ENCODE measurements at regions not wholly inside any gene's neighbourhood (a gene's known extent, or its start where the extent isn't known, plus 50 kb on each side); places are given as distances from the start of the nearest gene placed in this dataset.

- no peak for DNase-seq (ENCODE audit: low read depth)
Measured at GRCh38 chrX:155682834-155683233, 70.1 kb upstream of the TMLHE start.

DNA sequence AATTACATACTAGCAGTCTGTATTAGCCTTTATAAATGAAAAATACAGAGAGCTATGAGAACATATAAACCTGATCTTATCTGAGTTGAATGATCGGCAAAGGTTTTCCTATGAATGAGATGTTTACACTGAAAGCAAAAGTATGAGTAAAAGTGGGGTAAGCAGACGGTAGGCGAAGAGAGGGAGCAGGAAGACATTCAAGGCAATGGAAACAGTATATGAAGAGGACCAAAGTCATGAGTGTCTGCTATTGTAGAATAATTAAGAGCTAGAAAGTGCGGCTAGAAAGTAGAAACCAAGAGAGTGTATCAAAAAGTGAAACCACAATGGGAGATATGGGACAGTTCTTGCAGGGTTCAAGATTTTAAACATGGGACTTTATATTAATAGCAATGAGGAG is 67.0 kb upstream of the TMLHE start:
- DNase-seq (ENCODE audit: low read depth): no peak

DNA sequence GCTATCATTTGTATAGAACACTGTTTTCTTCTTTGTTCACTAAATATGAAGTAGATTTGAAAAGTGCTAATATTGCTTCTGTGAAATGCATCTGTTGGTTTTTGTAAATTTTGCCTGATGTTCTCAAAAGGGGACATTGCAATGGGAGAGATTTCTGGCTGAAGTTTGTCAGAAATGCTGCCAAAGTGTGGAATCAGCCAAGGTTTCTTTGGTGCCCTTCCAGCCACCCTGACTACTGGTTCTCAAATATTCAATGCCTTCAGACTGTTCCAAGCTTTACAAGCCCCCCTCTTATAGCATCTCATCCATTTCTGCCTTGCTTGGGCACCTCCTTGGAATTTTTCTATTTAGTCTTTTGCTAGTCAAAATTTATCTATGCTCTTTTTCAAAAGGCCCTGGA is 60.6 kb upstream of the TMLHE start:
- no peak for DNase-seq (ENCODE audit: low read depth)

DNA sequence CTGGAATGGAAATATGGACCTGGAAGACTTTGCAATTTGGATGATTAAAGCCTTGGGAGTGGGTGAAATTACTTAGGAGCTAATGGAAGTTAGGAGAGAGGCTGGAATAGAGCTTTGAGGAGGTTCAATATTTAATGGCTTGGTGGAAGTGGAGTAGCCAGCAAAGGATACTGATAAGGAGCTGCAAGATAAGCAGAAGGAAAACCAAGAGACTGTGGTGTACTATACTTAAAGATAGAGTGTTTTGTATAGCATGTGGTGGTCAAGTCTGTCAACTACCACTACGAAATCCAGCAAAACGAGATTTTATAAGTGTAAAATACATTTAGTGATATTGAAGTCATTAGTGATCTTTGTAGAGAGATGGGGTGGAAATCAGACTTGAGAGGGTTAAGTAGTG is 54.0 kb upstream of the TMLHE start:
- no peak for DNase-seq (ENCODE audit: low read depth)

Data from activated T-cell treated with anti-CD3 and anti-CD28 coated beads for 1 hour (primary cell).